ENCODE measurements at regions not wholly inside any gene's neighbourhood (a gene's known extent, or its start where the extent isn't known, plus 50 kb on each side); places are given as distances from the start of the nearest gene placed in this dataset.

DNA sequence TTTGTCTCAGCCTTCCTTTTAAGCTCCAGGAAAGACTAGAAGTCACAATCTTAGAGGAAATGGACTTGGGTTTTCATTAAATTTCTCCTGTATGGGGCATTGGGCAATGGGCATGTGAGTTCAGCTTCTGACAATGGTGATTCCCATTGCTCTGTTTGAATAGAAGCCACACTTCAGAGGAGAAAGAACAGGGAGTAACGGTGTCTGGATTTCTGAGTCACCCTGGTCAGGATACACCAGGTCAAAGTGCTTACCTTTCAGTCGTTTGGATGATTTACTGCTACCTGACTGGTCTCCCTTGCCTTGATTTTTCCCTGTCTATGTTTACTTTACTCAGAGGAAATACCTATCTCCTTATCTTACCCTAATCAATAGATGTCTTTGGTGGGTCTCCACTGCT, 111.7 kb upstream of the VEPH1 start:
- no peak for DNase-seq
- WGBS, 3 donors, result 33 to 48% (median 44%) methylated on average over 2 of the region's 2 CpGs
- Histone ChIP-seq H3K27ac (no peak overlapping the region), H3K9me3 (no peaks in the 10 kb centered on the region), H3K4me1 (ENCODE audit: insufficient read depth) (no peaks in the 10 kb centered on the region), H3K4me3 (no peak overlapping the region), H3K36me3 (no peaks in the 10 kb centered on the region), H3K27me3 (no peaks in the 10 kb centered on the region)
- TF ChIP-seq POLR2A (IDR thresholded peaks at IDR 0.05) (no peak), EP300 (IDR thresholded peaks at IDR 0.05) (no peak)
- TF ChIP-seq, protein P1, sequence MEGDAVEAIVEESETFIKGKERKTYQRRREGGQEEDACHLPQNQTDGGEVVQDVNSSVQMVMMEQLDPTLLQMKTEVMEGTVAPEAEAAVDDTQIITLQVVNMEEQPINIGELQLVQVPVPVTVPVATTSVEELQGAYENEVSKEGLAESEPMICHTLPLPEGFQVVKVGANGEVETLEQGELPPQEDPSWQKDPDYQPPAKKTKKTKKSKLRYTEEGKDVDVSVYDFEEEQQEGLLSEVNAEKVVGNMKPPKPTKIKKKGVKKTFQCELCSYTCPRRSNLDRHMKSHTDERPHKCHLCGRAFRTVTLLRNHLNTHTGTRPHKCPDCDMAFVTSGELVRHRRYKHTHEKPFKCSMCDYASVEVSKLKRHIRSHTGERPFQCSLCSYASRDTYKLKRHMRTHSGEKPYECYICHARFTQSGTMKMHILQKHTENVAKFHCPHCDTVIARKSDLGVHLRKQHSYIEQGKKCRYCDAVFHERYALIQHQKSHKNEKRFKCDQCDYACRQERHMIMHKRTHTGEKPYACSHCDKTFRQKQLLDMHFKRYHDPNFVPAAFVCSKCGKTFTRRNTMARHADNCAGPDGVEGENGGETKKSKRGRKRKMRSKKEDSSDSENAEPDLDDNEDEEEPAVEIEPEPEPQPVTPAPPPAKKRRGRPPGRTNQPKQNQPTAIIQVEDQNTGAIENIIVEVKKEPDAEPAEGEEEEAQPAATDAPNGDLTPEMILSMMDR (IDR thresholded peaks at IDR 0.05), result no peak
- intact Hi-C loops (cut with DNase I), result loop anchor here (5.0 to 10.0 kb wide), 2 partner anchors 817 to 820 kb away; no protein-coding TSS in a partner anchor

DNA sequence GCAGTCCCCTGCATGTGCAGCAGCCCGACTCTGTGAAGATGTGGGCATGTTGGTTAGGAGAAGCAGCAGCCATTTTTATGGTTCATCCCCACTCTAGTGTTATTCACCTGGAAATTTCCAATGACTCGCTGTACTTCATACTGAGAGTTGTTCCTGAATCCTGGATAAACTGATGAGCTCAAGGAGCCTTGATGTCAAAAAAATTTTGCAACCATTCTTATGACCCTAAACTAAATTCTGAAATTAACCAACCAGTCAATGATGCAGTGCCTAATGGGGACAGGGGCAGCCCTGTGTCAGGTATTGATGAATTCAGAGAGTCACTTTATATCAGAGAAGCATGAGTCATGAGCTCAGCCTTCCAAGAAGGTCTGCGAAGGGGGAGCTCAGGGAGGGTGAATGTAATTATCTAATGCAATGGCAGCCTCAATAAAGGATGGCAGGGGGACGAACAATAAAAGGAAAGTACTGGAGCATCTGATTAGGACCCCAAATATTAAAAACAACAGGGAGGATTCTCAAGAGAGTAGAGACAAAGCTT, 108.4 kb upstream of the VEPH1 start:
- 84 to 89% (median 87%) methylated on average over 4 of the region's 4 CpGs for WGBS, 3 donors
- intact Hi-C loops (cut with DNase I), result loop anchor here in 2 of 4 donors (10.0 kb wide), 1 partner anchor 823 kb away; no protein-coding TSS in a partner anchor
- no peak overlapping the region for H3K27ac ChIP-seq
- no peaks in the 10 kb centered on the region for H3K36me3 ChIP-seq
- H3K27me3 ChIP-seq, result no peaks in the 10 kb centered on the region
- H3K4me1 ChIP-seq (ENCODE audit: insufficient read depth), result no peaks in the 10 kb centered on the region
- TF ChIP-seq EP300 (IDR thresholded peaks at IDR 0.05), result no peak
- no peak for TF ChIP-seq POLR2A (IDR thresholded peaks at IDR 0.05)
- TF ChIP-seq, protein P1 (IDR thresholded peaks at IDR 0.05), result no peak
- no peak for DNase-seq
- no peaks in the 10 kb centered on the region for H3K9me3 ChIP-seq
- no peak overlapping the region for H3K4me3 ChIP-seq

DNA sequence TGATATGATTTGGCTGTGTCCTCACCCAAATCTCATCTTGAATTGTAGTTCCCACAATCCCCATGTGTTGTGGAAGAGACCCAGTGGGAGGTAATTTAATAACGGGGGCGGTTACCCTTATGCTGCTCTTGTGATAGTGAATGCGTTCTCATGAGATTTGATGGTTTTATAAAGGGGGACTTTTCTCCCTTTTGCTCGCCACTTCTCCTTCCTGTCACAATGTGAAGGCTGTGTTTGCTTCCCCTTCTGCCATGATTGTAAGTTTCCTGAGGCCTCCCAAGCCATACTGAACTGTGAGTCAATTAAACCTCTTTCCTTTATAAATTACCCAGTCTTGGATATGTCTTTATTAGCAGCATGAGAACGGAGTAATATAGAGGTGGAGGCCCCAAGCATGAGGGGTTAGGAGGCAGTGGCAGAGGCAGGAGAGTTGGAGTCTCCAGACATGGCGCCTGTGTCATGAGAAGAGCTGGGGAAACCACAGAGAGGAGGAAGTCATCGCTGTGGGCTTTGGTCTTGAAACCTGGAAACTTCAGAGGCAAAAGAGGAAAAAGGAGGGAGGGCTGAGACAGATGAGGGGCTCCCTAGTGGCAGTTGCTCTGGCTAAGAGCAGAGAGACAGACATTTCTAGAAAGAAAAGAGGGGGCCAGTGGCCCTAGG, 107.8 kb upstream of the VEPH1 start:
- H3K27ac ChIP-seq, result no peak overlapping the region
- H3K36me3 ChIP-seq, result no peaks in the 10 kb centered on the region
- TF ChIP-seq, protein P1 (IDR thresholded peaks at IDR 0.05), result no peak
- no peak for TF ChIP-seq EP300 (IDR thresholded peaks at IDR 0.05)
- no peak for TF ChIP-seq POLR2A (IDR thresholded peaks at IDR 0.05)
- intact Hi-C loops (cut with DNase I), result loop anchor here in 2 of 4 donors (10.0 kb wide), 1 partner anchor 824 kb away; no protein-coding TSS in a partner anchor
- no peak overlapping the region for H3K4me3 ChIP-seq
- no peak for DNase-seq
- no peaks in the 10 kb centered on the region for H3K27me3 ChIP-seq
- 87 to 90% (median 88%) methylated on average over 7 of the region's 7 CpGs for WGBS, 3 donors
- no peaks in the 10 kb centered on the region for H3K4me1 ChIP-seq (ENCODE audit: insufficient read depth)
- no peaks in the 10 kb centered on the region for H3K9me3 ChIP-seq

DNA sequence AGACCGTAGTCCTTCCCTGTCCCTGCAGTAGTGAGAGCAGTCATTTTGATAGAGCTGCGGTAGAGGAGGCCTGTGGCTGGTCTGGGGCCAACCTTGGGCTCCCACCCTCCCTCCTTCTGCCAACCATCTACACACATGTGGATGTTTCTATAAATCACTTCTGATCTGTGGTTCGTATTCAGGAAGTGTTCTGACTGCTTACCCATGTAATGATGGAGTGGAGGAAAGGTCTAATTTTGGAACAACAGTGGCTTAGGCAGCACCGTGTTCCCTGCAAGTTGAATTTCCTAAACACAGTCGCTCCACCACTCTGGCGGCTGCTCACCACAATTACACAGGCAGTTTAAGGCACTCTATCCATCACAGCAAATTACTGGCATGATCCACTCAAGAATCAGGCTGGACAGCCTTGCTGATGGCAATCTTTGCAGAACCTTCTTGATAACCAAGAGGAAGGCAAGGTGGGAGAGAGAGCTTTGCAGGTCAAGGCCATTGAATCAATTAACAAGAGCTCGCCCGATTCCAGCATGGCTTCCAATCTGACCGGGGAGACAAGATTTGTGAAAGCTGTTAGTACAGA, 104.7 kb upstream of the VEPH1 start:
- Histone ChIP-seq H3K4me1 (ENCODE audit: insufficient read depth) (no peaks in the 10 kb centered on the region), H3K4me3 (no peak overlapping the region), H3K27me3 (no peaks in the 10 kb centered on the region), H3K27ac (no peak overlapping the region), H3K36me3 (no peaks in the 10 kb centered on the region), H3K9me3 (no peaks in the 10 kb centered on the region)
- intact Hi-C loops (cut with DNase I), result no loop called here
- 63 to 66% (median 65%) methylated on average over 9 of the region's 9 CpGs for WGBS, 3 donors
- no peak for TF ChIP-seq POLR2A (IDR thresholded peaks at IDR 0.05)
- no peak for TF ChIP-seq EP300 (IDR thresholded peaks at IDR 0.05)
- TF ChIP-seq, protein P1 (IDR thresholded peaks at IDR 0.05), result no peak
- DNase-seq, result no peak
